ENCODE measurements at regions not wholly inside any gene's neighbourhood (a gene's known extent, or its start where the extent isn't known, plus 50 kb on each side); places are given as distances from the start of the nearest gene placed in this dataset.
A peak's percentile ranks its signal among the peaks of the same experiment; 100 is the strongest.
"Not testable (repeated sequence)": the region's sequence is repeated elsewhere in the genome, so short reads cannot be mapped to it uniquely, and the experiment has no call there.

DNA sequence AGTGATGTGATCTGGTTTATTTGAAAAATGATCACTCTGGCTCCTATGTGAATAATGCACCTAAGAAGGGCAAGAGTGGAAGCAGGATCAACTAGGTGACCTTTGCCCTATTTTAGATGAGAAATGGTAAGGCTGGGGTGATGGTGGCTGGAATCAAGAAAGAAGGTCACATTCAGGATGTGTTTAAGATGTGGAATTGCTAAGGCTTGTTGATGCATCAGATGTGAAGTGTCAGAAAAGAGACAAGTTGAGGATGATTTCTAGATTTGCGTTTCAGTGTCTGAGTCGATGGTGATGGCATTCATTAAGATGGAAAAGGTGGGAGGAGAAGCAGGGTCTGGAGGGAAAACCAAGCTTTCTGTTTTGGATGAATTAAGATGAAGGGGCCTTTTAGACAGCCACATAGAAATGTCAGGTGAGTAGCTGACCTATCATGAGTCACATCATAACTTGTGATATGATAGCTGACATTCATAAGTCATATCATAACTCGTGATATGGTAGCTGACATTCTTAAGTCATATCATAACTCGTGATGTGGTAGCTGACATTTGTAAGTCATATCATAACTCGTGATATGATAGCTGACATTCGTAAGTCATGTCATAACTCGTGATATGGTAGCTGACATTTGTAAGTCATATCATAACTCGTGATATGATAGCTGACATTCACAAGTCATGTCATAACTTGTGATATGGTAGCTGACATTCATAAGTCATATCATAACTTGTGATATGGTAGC, 101.2 kb upstream of the SEC11C start:
- Mint-ChIP-seq H3K9me3 (peaks cover 14% of the 10 kb centered on the region), H3K36me3 (ENCODE audit: low read depth) (no peaks in the 10 kb centered on the region), H3K4me3 (no peak overlapping the region), H3K27ac (peak overlapping the region; percentile 83), H3K27me3 (ENCODE audit: low read depth) (peaks cover 1% of the 10 kb centered on the region), H3K4me1 (ENCODE audit: low read depth) (peaks cover 18% of the 10 kb centered on the region)
- DNase-seq, result no peak
- CTCF ChIA-PET, result interaction anchor here (0.6 to 1.2 kb wide), 4 partner anchors 32 to 257 kb away, joined by 3 to 5 read pairs (median 4); no protein-coding TSS in a partner anchor
- intact Hi-C loops (cut with micrococcal nuclease), result loop anchor here (5.0 kb wide), 1 partner anchor 496 kb away; no protein-coding TSS in a partner anchor

GRCh38 chr18:59039040-59039320, 100.7 kb upstream of the SEC11C start:
- intact Hi-C loops (cut with micrococcal nuclease), result loop anchor here (5.0 kb wide), 1 partner anchor 497 kb away; no protein-coding TSS in a partner anchor
- H3K4me1 Mint-ChIP-seq (ENCODE audit: low read depth), result peaks cover 18% of the 10 kb centered on the region
- H3K9me3 Mint-ChIP-seq, result peaks cover 14% of the 10 kb centered on the region
- CTCF ChIA-PET, result interaction anchor here (0.6 to 1.2 kb wide), 2 partner anchors 45 to 257 kb away, joined by 3 to 4 read pairs; no protein-coding TSS in a partner anchor
- peak overlapping the region; percentile 60 for H3K27ac Mint-ChIP-seq
- H3K36me3 Mint-ChIP-seq (ENCODE audit: low read depth); DNase-seq; H3K4me3 Mint-ChIP-seq; H3K27me3 Mint-ChIP-seq (ENCODE audit: low read depth): not testable (repeated sequence)

GRCh38 chr18:59039449-59039848, 100.2 kb upstream of the SEC11C start:
- intact Hi-C loops (cut with micrococcal nuclease), result loop anchor here (5.0 kb wide), 1 partner anchor 497 kb away; no protein-coding TSS in a partner anchor
- Mint-ChIP-seq H3K27me3 (ENCODE audit: low read depth) (peaks cover 1% of the 10 kb centered on the region), H3K27ac (peak overlapping the region; percentile 60), H3K4me1 (ENCODE audit: low read depth) (peaks cover 18% of the 10 kb centered on the region), H3K4me3 (no peak overlapping the region), H3K9me3 (peaks cover 14% of the 10 kb centered on the region), H3K36me3 (ENCODE audit: low read depth) (no peaks in the 10 kb centered on the region)
- CTCF ChIA-PET, result interaction anchor here (1.2 kb wide), 1 partner anchor 258 kb away, joined by 4 read pairs; no protein-coding TSS in a partner anchor
- DNase-seq, result no peak

DNA sequence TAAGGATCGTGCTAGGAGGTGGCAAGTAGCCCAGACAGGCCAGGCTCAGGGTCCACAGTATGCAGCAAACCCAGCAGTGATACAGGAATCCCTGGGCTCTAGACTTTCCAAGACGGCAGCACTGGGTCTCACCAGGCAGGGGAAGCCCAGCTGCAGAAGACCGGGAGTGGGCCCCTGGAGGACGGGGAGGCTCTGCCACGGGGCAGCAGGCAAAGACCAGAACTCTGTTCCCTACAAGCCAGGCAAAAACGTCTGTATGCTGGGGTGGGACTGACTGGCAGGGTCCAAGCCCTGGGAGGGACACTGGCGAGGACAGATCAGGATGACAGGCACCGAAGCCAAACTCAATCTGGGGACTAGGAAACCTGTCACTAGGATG, 98.9 kb upstream of the SEC11C start:
- H3K4me3 Mint-ChIP-seq, result no peak overlapping the region
- no peaks in the 10 kb centered on the region for H3K36me3 Mint-ChIP-seq (ENCODE audit: low read depth)
- CTCF ChIA-PET, result no interaction called here
- no peak overlapping the region for H3K27ac Mint-ChIP-seq
- no peak for DNase-seq
- H3K9me3 Mint-ChIP-seq, result peaks cover 14% of the 10 kb centered on the region
- intact Hi-C loops (cut with micrococcal nuclease), result no loop called here
- H3K4me1 Mint-ChIP-seq (ENCODE audit: low read depth), result peaks cover 18% of the 10 kb centered on the region
- H3K27me3 Mint-ChIP-seq (ENCODE audit: low read depth), result peaks cover 1% of the 10 kb centered on the region

GRCh38 chr18:59041296-59041695, 98.4 kb upstream of the SEC11C start:
- DNase-seq, result no peak
- intact Hi-C loops (cut with micrococcal nuclease), result no loop called here
- CTCF ChIA-PET, result no interaction called here
- no peaks in the 10 kb centered on the region for H3K36me3 Mint-ChIP-seq (ENCODE audit: low read depth)
- peaks cover 1% of the 10 kb centered on the region for H3K27me3 Mint-ChIP-seq (ENCODE audit: low read depth)
- H3K4me1 Mint-ChIP-seq (ENCODE audit: low read depth), result peaks cover 18% of the 10 kb centered on the region
- no peak overlapping the region for H3K27ac Mint-ChIP-seq
- peaks cover 14% of the 10 kb centered on the region for H3K9me3 Mint-ChIP-seq
- H3K4me3 Mint-ChIP-seq, result no peak overlapping the region

DNA sequence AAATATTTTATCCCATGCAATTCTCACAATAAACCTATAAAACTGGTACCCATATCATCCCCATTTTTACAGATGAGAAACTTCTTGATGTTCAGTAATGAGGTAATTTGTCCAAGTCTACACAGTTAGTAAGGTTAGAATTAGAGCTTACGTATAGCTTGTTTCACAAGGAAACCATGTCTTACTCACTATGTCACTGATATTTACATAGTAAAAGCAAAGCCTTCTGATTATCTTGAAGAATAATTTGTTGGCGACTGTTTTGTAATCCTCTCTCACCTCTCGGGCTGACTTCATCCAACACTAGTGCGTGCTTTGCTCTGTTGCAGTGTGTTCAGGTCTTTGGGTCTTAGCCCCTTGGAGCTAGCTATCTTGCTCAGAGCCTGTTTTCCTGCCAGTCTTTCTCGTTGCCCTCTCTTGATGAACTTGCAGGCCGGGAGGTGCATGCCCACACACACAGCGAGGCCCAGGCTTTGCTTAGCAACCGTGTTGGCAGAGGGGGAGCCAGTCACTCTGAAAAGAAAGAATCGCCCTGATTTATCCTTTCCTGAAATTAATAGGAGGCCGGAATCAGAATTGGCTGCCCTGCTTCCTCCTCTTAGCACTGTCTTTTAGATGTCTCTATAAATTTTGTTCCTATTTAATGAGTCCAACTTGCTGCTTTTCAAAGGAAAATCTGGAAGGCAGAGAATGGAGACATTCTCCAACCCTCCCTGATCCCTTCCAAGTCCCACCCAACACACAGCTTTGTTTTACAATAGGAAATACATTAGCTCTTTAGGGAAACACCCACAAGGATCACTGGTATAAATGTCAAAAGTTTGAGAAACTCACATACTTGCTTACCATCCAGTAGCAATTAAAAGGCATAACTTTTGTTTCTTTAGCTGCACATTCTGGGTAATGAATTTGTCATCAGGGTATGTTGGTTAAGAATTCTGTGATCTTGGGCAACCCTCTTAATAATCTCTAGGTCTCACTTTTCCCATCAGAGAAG, 97.6 kb upstream of the SEC11C start:
- Mint-ChIP-seq H3K4me1 (ENCODE audit: low read depth) (peaks cover 18% of the 10 kb centered on the region), H3K27me3 (ENCODE audit: low read depth) (peaks cover 3% of the 10 kb centered on the region), H3K4me3 (no peak overlapping the region), H3K9me3 (peaks cover 14% of the 10 kb centered on the region), H3K27ac (no peak overlapping the region), H3K36me3 (ENCODE audit: low read depth) (no peaks in the 10 kb centered on the region)
- intact Hi-C loops (cut with micrococcal nuclease), result no loop called here
- CTCF ChIA-PET, result interaction anchor here (0.9 kb wide), 1 partner anchor 274 kb away, joined by 4 read pairs; no protein-coding TSS in a partner anchor
- no peak for DNase-seq

DNA sequence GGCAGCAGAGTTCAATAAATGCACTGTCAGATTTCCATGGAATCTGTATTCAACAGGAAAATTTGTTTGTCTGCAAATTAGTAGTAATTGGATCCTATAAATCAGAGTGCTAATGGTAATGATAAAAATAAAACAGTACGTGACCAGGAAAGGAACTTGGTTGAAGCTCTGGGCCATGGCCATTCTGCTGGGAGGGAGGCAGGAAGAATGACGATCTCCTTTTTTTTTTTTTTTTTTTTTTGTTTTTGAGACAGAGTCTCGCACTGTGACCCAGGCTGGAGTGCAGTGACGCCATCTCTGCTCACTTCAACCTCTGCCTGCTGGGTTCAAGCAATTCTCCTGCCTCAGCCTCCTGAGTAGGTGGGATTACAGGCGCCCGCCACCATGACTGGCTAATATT, 94.8 kb upstream of the SEC11C start:
- Mint-ChIP-seq H3K36me3 (ENCODE audit: low read depth) (no peaks in the 10 kb centered on the region), H3K9me3 (no peaks in the 10 kb centered on the region), H3K27me3 (ENCODE audit: low read depth) (peaks cover 6% of the 10 kb centered on the region), H3K27ac (no peak overlapping the region), H3K4me1 (ENCODE audit: low read depth) (peaks cover 2% of the 10 kb centered on the region), H3K4me3 (no peak overlapping the region)
- intact Hi-C loops (cut with micrococcal nuclease), result no loop called here
- CTCF ChIA-PET, result interaction anchor here (1.3 kb wide), 1 partner anchor 276 kb away, joined by 4 read pairs; no protein-coding TSS in a partner anchor
- DNase-seq, result no peak

GRCh38 chr18:59047321-59048047, 92.2 kb upstream of the SEC11C start:
- H3K4me3 Mint-ChIP-seq, result no peak overlapping the region
- intact Hi-C loops (cut with micrococcal nuclease), result no loop called here
- H3K27me3 Mint-ChIP-seq (ENCODE audit: low read depth), result peaks cover 10% of the 10 kb centered on the region
- H3K36me3 Mint-ChIP-seq (ENCODE audit: low read depth), result no peaks in the 10 kb centered on the region
- H3K27ac Mint-ChIP-seq, result no peak overlapping the region
- H3K4me1 Mint-ChIP-seq (ENCODE audit: low read depth), result no peaks in the 10 kb centered on the region
- H3K9me3 Mint-ChIP-seq, result no peaks in the 10 kb centered on the region
- DNase-seq, result no peak
- CTCF ChIA-PET, result interaction anchor here (1.4 kb wide), 1 partner anchor 38 kb away, joined by 3 read pairs; no protein-coding TSS in a partner anchor

GRCh38 chr18:59048048-59048363, 91.7 kb upstream of the SEC11C start:
- H3K36me3 Mint-ChIP-seq (ENCODE audit: low read depth), result no peaks in the 10 kb centered on the region
- H3K4me3 Mint-ChIP-seq, result no peak overlapping the region
- H3K27me3 Mint-ChIP-seq (ENCODE audit: low read depth), result peaks cover 10% of the 10 kb centered on the region
- intact Hi-C loops (cut with micrococcal nuclease), result no loop called here
- no peaks in the 10 kb centered on the region for H3K4me1 Mint-ChIP-seq (ENCODE audit: low read depth)
- no peak overlapping the region for H3K27ac Mint-ChIP-seq
- no peak for DNase-seq
- no peaks in the 10 kb centered on the region for H3K9me3 Mint-ChIP-seq
- CTCF ChIA-PET, result interaction anchor here (1.4 kb wide), 1 partner anchor 37 kb away, joined by 3 read pairs; no protein-coding TSS in a partner anchor

DNA sequence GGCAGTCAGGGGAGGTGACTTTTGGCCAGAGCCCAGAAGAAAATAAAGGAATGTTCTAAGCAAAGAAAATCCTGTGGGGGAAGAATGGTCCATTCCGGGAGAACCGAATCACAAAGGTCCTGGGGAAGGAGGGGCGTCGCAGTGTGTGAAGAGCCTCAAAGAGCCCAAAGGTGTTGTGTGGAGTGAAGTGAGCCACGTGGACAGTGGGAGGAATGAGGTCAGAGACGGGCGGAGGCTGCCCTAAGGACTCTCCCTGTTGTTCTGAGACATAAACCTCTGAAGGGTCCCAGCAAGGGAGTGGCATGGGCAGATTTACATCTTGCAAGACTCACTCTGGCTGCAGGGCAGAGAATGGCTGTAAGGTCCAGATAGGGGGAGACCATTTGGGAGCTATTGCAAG, 91.3 kb upstream of the SEC11C start:
- CTCF ChIA-PET, result interaction anchor here (1.4 kb wide), 1 partner anchor 37 kb away, joined by 3 read pairs; no protein-coding TSS in a partner anchor

DNA sequence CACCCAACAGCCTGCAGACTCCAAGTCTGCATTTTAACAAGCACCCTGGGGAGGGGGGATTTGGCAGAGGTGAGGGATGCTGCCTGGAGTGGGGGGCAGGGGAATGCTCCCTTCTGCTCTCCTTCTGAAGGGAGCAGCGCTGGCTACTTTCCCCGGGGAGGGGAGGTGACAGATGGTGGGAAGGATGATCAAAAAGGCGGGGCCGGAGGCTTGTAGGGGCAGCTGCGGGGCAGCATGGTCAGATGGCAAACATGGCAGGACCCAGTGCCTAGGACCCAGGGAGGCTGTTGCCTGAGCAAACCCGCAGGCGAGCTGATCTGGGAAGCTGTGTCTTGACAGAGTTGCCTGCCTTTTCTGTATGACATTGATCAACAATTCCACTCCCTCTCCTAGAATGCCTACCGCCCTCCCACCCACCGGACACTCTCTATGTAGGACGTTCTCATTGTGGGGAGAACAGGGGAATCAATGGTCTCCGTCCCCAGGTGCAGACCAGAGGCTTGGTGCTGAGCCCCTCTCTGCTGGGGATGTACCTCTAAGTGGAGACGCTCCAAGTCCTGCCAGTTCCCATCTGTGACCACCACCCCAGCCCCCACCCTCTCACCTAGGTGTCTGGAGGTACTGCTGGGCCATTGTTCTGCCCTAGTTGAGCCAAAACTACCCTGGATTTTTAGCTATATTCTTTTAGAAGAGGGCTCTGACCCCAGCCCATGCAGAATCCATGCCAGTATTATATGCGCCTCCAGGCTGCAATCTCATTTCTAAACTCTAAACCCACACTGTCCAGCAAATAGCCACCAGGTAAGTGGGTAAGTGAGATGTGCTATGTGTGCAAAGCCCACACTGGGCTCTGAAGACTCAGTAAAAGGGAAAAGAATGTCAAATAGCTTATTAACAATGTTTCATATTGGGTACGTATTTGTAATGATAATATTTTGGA, 89.7 kb upstream of the SEC11C start:
- Mint-ChIP-seq H3K9me3 (no peaks in the 10 kb centered on the region), H3K36me3 (ENCODE audit: low read depth) (no peaks in the 10 kb centered on the region), H3K4me3 (no peak overlapping the region), H3K27ac (no peak overlapping the region), H3K4me1 (ENCODE audit: low read depth) (no peaks in the 10 kb centered on the region), H3K27me3 (ENCODE audit: low read depth) (peaks cover 10% of the 10 kb centered on the region)
- DNase-seq, result no peak
- CTCF ChIA-PET, result no interaction called here
- intact Hi-C loops (cut with micrococcal nuclease), result no loop called here

More for the DNA sequence above, 91.3 kb upstream of the SEC11C start:
- H3K27me3 Mint-ChIP-seq (ENCODE audit: low read depth), result peaks cover 10% of the 10 kb centered on the region
- DNase-seq, result no peak
- H3K36me3 Mint-ChIP-seq (ENCODE audit: low read depth), result no peaks in the 10 kb centered on the region
- H3K9me3 Mint-ChIP-seq, result no peaks in the 10 kb centered on the region
- no peaks in the 10 kb centered on the region for H3K4me1 Mint-ChIP-seq (ENCODE audit: low read depth)
- no peak overlapping the region for H3K27ac Mint-ChIP-seq
- no peak overlapping the region for H3K4me3 Mint-ChIP-seq
- intact Hi-C loops (cut with micrococcal nuclease), result no loop called here
